NCI-H460 (cell line): ENCODE measurements at regions not wholly inside any gene's neighbourhood (a gene's known extent, or its start where the extent isn't known, plus 50 kb on each side); places are given as distances from the start of the nearest gene placed in this dataset.
A peak's percentile ranks its signal among the peaks of the same experiment; 100 is the strongest.
"Not testable (repeated sequence)": the region's sequence is repeated elsewhere in the genome, so short reads cannot be mapped to it uniquely, and the experiment has no call there.

Source experiments
- DNase-seq: peaks from one replicate; pipeline ENCODE4 v3.0.0-alpha.2; 2016; ENCODE audit warnings: low read depth; ENCODE audit errors: extremely low read depth

DNA sequence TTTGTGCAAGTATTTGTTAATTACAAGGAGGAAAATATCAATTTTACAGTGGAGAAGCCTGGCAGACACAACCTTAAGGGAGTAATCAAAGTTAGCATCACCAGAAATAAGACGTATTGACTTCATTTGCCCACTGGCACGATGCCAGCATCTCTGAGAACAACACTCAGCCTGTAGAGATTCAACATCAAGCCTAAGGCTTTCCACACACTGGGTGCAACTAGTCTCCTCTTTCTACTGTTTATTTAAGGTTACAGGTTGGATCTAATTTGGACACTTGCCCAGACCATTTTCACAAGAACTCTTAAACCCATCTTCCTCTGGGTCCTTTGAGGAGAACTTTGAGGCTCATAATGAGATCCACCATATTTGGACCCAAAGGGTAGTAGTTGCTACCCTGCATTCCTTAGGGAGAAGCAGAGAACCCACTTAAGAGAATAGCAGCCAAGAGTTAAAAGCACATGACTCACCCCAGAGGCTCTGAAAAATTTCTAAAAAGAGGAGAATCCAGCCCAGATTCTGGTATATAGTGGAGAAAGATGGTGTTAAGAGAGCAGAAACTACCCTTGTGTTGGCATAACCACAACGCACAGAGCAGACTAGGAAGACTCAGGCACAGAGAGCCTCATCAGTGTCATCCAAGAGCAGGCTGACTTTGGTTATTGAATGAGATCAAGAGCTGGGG is 97.3 kb downstream of the CCDC71L start:
- DNase-seq = no peak

DNA sequence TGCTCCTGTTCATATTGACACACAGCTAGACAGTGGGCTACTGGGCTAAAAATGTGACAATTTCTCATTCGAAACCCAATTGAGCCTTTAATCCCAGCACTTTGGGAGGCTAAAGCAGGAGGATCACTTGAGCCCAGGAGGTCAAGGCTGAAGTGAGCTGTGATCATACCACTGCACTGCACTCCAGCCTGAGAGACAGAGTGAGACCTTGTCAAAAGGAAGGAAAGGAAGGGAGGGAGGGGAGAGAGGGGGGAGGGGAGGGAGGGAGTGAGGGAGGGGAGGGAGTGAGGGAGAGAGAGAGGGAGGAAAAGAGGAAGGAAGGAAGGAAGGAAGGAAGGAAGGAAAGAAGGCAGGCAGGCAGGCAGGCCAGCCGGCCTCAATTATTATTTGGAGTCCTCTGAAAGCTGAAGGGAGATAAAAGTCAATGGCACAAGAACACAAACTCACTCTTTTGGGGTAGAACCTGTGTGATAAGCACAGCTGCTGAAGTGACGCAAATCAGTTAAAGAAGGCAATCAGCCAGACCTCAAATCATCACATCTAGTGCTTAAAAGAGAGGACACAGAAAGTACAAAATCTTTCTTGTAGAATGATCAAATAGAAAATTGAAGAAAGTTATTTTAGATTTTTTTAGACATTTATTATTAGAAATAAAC is 98.1 kb downstream of the CCDC71L start:
- DNase-seq = no peak

DNA sequence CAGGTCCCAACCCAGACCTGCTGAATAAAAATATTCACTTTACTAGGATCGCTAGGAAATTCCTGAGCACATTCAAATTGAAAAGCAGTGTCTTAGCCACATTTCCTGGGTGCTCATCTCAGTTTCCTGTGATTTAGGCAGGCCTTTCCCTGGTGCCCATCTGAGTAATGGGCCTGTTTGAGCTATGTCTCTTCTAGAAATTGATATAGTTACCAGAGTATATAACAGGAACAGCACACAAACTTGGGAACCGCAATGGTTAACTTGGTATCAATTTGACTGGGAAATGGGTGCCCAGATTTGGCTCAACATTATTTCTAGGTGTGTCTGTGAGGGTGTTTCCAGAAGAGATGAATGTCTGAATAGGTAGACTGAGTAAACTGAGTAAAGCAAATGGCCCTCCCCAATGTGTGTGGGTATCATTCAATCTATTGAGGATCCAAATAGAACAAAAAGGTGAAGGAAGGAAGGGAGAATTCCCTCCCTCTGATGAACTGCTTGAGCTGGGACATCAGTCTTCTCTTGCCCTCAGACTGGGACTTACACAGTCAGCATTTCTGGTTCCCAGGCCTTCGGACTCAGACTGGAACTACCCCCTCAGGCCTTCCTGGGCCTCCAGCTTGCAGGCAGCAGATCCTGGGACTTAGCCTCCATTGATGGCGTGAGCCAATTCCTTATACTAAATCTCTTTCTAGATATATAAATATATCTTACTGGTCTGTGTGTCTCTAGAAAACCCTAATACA is 99.1 kb downstream of the CCDC71L start:
- no peak for DNase-seq

DNA sequence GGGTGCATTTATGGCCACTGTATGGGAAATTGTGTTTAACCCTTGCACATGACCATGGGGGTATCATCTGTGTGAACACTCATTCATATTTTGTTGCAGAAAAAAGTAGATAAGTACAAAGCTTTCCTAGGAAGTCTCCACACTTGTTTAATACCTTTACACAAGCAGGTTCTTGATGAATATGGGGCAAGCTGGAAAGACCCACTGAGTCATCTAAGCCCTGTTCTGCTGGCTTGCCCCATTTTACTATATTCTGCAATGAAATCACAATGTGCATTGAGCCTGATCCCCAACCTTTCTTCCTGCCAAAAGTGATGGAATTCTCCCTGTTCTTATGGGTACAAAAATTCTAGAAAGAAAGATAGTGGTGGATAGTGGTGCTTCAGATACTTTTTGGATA is 99.8 kb downstream of the CCDC71L start:
- no peak for DNase-seq

DNA sequence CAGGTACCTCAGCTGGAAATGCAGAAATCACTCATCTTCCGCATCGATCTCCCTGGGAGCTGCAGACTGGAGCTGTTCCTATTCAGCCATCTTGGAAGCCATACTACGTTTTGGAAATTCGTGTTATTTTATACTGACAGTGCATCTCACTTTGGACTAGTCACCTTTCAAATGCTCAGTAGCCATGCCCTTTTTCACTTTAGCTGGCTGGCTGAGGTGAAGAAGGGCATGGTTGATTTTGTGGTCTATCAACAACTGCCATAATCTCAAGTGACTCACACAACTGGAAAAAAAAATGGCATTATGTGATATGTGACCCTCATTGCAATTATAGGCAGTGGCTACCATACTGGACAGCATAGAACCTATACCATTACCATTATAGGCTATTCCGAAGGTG is 100.5 kb downstream of the CCDC71L start:
- DNase-seq = no peak

DNA sequence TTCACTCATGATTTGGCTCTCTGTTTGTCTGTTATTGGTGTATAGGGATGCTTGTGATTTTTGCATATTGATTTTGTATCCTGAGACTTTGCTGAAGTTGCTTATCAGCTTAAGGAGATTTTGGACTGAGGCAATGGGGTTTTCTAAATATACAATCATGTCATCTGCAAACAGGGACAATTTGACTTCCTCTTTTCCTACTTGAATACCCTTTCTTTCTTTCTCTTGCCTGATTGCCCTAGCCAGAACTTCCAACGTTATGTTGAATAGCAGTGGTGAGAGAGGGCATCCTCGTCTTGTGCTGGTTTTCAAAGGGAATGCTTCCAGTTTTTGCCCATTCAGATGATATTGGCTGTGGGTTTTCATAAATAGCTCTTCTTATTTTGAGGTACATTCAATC is 104.7 kb downstream of the CCDC71L start:
- not testable (repeated sequence) for DNase-seq

DNA sequence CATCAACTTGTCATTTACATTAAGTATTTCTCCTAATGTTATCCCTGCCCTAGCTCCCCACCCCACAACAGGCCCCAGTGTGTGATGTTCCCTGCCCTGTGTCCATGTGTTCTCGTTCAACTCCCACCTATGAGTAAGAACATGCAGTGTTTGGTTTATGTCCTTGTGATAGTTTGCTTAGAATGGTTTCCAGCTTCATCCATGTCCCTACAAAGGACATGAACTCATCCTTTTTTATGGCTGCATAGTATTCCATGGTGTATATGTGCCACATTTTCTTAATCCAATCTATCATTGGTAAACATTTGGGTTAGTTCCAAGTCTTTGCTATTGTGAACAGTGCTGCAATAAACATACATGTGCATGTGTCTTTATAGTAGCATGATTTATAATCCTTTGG is 106.3 kb downstream of the CCDC71L start:
- not testable (repeated sequence) for DNase-seq

DNA sequence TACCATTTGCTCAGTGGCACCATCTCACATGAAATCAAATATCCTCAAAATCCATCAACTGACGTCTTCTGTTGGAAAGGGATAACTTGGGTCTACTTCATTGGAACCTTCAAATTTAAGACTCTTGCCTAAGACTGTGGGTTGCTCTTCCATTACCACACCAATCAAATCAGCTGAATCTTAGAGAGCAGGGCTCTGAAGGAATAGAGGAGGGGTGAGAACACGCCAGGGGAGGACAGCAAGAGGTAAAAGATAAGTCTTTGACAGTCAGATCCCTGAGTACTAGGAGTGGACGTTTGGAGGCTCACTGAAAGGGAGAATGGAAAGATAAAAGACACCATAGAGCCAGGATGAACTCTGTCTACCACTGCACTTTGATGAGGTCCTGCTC is 107.5 kb downstream of the CCDC71L start:
- no peak for DNase-seq

DNA sequence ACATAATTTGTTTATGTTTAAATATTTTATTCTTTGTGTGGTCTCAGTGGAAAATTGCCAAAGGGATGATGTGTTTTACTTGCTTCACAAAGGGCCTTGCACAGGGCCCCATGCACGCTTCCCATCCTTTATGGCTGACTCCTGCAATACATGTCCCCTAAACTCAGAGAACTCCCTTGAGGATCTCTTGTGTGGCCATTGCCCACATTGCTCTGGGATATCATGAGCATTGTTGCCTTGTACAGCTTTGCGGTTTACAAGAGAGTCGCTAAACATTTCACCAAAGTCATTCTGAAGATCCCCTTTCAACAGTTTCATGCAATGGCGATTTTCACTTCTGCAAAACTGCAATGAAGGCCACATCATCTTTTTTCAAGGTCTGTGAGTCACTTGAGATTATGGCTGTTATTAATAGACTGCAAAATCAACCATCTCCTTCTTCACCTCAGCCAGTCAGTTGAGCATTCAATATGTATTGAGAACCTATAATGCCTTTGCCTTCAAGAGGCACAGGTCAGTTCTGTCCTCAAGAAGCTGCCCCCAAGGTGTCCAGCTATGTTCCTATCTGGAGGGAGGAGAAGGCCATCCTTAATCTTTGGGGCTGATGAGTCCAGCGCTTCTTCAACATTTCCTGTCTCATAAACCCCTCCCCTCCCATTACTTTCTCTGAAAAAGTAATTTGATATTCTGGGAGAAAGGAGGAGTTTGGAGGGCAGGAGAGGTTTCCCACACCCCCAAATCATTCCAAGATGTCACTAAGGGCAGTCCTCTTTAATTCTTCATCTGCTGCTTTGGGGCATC is 108.1 kb downstream of the CCDC71L start:
- no peak for DNase-seq

DNA sequence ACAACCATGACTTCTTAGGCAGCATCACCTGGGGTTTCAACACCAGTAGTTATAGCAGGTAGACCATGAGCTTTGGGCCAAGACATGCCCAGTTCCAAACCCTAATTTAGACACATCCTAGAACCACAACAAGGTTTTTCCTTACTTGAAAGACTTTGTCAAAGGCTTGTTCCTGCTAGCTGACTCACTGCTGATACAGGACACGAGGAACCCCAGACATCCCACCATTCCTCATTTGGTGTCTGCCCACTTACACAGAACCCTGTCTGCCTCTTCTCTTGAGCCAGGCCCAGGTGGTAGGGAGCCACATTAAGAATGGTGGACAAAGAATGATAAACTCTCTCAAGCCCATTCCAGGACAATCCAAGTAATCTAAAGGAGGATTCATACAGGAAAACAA is 109.0 kb downstream of the CCDC71L start:
- DNase-seq = no peak

DNA sequence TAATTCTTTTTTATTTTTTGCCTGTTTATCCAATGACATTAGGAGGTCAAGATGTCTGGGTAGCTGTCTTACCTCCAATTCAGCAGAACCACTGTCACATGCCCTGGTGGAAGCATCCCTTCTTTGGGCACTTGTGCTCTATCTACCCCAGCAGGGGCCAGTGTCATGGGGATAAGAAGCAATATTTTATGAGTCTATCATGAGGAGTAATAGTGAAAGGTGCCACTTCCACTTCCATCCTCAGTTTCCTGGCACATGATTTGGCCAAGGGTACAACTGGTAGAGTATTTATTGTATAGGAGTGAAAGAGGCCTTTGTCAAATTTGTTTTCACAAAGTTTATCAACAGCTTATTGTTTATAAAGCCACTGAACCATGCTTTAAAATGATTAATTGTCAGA is 112.5 kb downstream of the CCDC71L start:
- DNase-seq = no peak

DNA sequence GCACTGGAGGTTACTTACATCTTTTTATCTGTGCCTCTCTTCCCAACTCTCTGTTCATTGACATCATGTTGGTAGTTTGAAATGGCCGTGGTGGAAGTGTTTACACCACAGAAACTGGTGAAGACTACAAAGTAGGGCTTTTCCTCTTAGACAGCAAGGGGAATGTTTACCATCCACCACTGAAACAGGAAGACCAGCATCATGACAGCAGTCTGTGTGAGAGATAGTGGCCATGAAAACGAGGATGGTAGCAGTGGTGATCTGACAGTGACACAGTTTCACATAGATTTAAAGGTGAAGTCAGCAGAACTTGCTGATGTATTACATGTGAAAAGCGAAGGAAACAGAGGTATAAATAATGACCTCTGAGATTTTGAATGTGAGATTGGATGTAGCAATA is 115.7 kb downstream of the CCDC71L start:
- DNase-seq = no peak

DNA sequence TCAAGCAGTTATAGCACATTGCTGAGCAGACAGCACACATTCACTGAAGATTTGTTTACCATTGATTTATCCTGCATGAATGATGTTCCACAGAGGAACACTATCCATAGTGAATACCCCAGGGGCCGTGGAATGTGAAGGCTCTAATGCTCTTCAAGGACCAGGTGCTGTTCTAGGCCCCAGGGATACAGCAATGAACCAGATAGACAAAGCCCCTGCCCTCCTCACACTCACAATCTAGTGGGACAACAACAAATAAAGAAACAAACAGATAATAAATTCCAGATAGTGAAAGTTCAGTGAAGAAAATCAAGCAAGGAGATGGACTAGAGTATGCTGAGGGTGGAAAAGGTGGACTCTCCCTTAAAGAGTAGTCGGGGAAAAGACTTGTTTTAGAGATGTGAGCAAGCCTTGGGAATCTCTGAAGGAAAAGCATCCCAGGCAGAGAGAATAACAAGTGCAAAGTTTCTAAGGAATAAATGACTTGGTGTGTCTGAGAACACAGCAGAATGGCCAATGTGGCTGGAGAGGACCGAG is 117.7 kb downstream of the CCDC71L start:
- no peak for DNase-seq

DNA sequence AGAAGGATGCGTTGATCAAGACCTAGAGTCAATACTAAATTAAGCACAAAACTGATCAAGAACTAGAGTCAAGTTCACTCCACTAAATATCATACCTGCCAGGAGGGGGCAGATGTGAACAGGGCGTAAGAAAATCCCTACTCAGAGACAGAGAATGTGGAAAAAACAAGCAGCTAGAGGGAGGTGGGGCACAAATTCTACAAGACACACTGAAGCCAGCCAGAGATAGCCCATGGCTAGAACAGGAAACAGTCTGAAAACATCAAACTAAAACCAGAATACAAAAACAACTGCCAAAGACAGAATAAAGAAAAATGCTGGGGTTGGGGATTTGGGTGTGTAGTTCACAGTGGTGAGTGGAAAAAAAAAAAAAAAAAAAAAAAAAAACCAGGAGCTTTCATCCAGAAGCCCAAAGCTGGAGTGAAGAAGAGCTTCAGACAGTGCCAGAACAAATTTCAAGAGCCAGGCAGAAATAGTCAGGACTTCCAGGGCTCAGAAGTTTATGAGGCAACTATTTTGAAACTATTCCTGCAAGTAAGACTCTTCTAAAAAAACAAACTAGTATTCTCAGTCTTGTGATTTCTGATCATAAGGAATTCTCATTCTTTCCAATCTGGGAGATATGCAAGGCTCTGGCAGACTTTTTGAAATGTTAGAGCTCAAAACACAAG is 118.3 kb downstream of the CCDC71L start:
- peak; percentile 70 for DNase-seq

DNA sequence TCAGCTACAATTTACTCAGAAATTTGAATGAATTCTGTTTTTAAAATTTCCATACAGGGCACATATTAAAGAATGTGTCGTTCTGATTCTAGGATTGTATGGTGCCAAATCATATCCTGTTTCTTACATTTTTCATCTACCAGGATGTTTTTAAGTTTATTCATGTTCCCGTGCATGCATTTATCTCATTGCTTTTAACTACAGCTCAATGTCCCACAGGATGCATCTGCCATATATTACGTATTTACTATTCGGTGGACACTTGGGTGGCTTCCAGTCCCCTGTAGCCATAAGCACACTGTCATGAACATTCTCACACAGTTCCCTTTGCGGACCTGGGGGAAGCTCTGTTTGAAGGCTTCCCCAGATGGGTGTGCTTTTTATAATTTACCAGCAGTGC is 122.3 kb downstream of the CCDC71L start:
- no peak for DNase-seq

DNA sequence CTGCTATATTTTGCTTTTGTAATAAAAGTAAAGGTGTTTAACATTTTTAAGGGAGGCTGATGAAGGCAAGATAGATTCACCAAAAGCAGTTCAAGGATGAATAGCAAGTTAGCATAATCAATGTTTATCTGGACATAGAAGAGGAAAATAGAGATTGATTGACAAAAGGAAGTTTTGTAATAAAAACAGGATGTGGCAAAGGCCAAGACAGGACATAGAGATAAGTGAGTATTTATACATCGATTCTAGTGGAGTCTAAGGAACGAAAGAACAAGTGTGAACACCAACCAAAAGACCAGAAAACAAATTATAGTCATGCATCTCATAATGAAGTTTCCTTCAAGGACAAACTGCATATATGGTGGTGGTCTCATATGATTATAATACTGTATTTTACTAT is 123.8 kb downstream of the CCDC71L start:
- DNase-seq = no peak

DNA sequence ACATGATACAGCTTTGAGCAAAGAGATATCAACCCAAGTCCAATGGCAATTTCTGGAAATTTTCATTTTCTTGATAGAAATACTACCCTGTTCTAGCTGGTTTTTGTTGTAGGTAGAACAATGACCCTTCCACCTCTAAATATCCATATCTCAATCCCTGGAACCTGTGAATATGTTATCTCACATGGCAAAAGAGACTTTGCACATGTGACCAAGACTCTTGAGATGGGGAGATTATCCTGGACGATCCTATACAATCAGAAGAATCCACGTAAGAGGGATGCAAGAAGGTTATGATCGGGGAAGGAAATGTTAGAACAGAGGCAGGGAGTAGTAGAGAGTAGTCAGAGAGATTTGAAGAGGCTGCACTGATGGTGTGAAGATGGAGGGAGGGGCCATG is 124.9 kb downstream of the CCDC71L start:
- DNase-seq = no peak

DNA sequence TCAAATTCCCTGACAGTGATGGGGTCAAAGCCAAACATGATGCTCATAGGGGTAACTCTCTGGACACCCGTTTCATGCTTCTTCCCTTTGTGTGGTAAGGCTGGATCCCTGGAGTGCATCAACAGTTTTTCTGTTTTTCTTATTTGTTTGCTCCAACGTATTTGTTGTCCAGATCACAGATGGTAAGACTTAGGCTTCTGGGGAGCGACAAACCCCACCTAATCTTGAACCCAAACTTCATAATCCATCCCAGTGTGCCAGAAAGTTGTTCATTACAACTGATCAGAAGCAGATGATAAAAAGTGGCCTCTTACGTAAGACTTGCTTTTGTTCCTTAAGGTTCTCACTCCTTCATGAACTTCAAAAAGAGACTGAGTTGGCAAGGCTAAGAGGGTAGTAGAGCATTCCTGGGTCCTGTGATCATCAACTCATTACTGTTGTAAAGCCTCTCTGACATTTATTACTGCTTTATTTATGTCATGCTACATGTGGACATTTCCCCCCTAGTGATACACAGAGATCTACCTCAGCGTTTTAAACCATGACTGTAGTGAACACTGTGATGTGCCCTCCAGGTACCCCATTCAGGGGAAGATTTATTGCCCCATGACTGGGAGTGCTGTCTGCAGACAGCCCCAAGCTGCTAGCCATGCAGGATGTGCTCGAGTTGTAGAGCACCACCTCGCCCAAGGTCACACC is 125.6 kb downstream of the CCDC71L start:
- no peak for DNase-seq

DNA sequence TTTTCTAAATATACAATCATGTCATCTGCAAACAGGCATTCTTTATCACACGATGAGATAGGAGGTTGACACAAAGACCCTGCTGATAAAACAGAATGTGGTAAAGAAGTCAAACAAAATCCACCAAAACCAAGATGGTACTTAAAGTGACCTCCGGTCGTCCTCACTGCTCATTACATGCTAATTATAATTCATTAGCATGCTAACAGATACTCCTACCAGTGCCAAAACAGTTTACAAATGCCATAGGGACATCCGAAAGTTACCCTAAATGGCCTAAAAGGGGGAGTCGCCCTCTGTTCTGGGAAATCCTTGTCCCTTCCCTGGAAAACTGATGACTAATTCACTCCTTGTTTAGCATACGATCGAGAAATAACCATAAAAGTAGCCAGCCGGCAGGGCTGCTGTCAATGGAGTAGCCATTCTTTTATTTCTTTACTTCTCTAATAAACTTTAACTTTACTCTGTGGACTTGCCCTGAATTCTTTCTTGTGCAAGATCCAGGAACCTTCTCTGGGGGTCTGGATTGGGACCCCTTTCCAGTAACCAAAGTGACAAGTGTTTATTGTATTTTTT is 126.6 kb downstream of the CCDC71L start:
- DNase-seq = no peak
